C4-2B (cell line): ENCODE measurements at regions not wholly inside any gene's neighbourhood (a gene's known extent, or its start where the extent isn't known, plus 50 kb on each side); places are given as distances from the start of the nearest gene placed in this dataset.

Experiments used
- H3K27ac ChIP-seq: fragments of 450-650 bp; 2 replicates; pipeline ENCODE4 v1.5.1; 2017
- ZFX ChIP-seq: fragments of 450-650 bp; IDR thresholded peaks from 2 replicates; pipeline ENCODE4 v1.6.1; 2017
- TF ChIP-seq, protein P1 (sequence below): fragments of 450-650 bp; conservative IDR thresholded peaks from 2 replicates; pipeline ENCODE4 v1.5.1; 2017; ENCODE audit warnings: mild to moderate bottlenecking

DNA sequence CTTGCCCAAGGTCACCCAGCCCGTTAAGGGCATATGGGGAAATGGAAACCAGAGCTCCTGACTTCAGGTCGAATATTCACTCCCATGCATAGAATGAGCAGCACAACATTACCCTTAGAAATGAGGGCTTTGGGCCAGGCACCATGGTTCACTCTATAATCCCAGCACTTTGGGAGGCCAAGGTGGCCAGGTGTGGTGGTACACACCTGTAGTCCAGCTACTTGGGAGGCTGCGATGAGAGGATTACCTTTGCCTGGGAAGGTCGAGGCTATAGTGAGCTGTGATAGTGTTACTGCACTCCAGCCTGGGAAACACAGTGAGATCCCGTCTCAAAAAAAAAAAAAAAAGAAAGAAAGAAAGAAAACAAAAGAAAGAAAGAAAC lies 341.0 kb upstream of the TMPO start:
- no peak for TF ChIP-seq ZFX
- TF ChIP-seq, protein P1, sequence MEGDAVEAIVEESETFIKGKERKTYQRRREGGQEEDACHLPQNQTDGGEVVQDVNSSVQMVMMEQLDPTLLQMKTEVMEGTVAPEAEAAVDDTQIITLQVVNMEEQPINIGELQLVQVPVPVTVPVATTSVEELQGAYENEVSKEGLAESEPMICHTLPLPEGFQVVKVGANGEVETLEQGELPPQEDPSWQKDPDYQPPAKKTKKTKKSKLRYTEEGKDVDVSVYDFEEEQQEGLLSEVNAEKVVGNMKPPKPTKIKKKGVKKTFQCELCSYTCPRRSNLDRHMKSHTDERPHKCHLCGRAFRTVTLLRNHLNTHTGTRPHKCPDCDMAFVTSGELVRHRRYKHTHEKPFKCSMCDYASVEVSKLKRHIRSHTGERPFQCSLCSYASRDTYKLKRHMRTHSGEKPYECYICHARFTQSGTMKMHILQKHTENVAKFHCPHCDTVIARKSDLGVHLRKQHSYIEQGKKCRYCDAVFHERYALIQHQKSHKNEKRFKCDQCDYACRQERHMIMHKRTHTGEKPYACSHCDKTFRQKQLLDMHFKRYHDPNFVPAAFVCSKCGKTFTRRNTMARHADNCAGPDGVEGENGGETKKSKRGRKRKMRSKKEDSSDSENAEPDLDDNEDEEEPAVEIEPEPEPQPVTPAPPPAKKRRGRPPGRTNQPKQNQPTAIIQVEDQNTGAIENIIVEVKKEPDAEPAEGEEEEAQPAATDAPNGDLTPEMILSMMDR: no peak
- no peak overlapping the region for H3K27ac ChIP-seq

DNA sequence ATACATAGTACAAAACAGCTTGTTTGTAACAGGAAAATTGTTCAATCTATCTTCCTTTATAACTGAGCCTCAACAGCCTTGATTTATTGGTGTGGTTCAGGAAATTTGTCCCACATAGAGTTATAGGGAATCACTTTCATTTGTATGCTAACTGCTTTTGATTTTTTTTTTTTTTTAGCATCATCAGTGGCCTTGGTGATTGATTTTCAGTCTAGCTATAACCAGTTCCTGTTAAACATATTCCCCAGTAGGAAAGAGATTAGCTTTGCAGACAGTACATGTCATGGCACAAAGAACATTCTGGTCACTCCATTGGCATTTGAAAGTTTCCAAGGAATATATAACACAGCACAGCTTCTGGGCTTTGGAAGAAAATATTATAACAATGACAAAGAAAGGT lies 337.3 kb upstream of the TMPO start:
- TF ChIP-seq, protein P1: no peak
- TF ChIP-seq ZFX: no peak

DNA sequence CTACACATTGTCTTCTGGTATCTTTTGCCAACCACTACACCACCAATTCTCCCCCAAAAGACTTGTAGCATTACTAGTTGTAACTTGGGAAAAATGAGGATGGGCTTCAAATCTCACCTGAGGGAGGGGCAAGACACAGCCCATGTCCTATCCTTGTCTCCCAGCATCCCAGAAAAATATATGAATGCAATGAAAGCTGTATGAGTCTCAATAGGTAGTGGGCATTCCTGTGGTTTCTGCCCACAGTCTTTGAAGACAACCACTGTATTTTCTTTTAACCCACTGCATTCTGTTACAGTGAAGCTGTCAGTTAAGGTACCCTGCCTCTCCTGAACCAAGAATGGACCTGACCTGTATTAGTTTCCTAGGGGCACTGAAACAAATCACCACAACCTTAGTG lies 336.2 kb upstream of the TMPO start:
- H3K27ac ChIP-seq: no peak overlapping the region
- TF ChIP-seq ZFX: no peak
- TF ChIP-seq, protein P1: no peak

More for the DNA sequence above, 337.3 kb upstream of the TMPO start:
- no peak overlapping the region for H3K27ac ChIP-seq

DNA sequence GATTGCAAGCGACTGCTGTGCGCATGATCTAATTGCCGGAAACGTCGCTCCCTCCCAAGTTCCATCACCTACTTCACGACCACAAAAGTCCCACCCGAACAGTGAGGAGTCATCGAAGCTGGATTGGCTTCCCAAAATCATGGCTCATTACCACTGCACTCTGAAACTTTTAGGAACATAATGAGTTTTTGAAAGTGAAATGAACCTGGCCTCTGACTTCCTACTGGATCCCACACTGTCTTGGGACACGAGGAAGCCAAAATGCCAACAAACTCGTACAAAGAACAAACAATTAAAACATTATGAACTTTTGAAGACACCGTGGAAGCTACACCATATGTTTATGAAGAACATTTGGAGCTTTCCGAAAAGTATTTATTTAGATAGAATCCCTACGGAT lies 334.8 kb upstream of the TMPO start:
- H3K27ac ChIP-seq: no peak overlapping the region
- TF ChIP-seq, protein P1: no peak
- no peak for TF ChIP-seq ZFX

DNA sequence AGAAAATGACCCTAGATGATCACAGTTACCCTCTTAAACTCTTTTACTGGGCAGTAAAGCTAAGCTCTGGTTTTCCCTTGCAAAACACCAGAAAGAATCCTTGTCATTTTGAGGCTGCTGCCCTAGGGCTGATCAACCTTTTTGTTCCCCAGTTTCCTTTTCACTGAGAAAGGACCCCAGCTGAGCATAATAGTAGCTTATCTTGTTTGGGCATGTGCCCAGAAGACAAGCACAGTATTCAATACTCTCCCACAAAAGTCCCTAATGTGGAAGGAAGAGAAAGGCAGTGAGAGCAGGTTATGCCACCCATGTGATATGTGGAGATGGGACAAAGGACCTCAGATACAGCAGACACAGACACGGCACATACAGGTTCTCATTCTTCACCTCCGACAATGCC lies 332.6 kb upstream of the TMPO start:
- no peak overlapping the region for H3K27ac ChIP-seq
- TF ChIP-seq, protein P1: no peak
- no peak for TF ChIP-seq ZFX

DNA sequence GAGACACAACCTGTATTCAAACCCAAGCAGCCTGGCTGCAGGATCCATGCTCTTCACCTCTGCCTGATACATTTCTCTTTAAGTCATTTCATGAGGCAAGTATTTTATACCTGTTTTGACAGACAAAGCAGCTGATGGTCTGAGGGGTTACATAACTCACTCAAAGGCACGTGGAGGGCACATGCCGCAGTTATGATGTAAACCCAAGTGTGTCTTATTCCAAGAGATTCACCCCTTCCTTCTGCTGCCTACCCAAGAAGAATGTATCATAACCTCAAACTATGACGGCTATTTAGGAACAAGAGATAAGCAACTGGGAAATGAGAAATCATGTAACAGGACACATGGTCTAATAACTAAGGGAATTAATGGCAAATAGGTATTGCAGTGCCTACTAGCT lies 329.8 kb upstream of the TMPO start:
- no peak overlapping the region for H3K27ac ChIP-seq
- TF ChIP-seq, protein P1: no peak
- no peak for TF ChIP-seq ZFX

DNA sequence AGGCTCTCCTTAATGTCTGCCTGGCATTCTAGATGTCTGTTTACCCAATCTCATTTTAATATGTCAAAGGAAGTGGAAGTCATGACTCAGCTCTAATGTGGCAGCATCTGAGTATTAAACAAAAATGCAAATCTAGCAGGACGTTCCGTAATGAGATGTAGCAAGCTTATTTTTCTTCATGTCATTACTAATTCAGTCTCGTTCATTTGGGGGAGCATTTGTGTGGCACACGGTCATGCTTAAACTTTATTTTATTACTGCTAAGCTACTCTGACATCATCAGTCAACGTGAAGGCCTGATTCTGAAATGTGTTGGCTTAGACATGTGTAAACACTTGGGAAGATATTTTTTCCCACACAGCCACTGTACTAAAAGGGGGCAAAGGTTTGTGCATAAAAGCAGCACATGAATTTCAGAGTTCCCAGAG lies 326.7 kb upstream of the TMPO start:
- TF ChIP-seq, protein P1: no peak
- TF ChIP-seq ZFX: no peak
- H3K27ac ChIP-seq: no peak overlapping the region
